HG03097 (cell line): ENCODE measurements at regions not wholly inside any gene's neighbourhood (a gene's known extent, or its start where the extent isn't known, plus 50 kb on each side); places are given as distances from the start of the nearest gene placed in this dataset.

Experiments used
- ATAC-seq: cut with Tn5 transposase; IDR thresholded peaks from one replicate; pipeline ENCODE4 v1.9.1; 2021; ENCODE audit not compliant: unreplicated experiment, low FRiP score

GRCh38 chr2:67012165-67012564 lies 385.0 kb upstream of the ETAA1 start:
- ATAC-seq = no peak

- ATAC-seq = no peak
Measured at GRCh38 chr2:67013821-67014220, 383.3 kb upstream of the ETAA1 start.

GRCh38 chr2:67015681-67016080 lies 381.5 kb upstream of the ETAA1 start:
- no peak for ATAC-seq

- ATAC-seq = no peak
Measured at GRCh38 chr2:67018301-67018700, 378.8 kb upstream of the ETAA1 start.

- no peak for ATAC-seq
Measured at GRCh38 chr2:67032076-67032475, 365.1 kb upstream of the ETAA1 start.

- no peak for ATAC-seq
Measured at GRCh38 chr2:67036444-67036843, 360.7 kb upstream of the ETAA1 start.

GRCh38 chr2:67037655-67038054 lies 359.5 kb upstream of the ETAA1 start:
- no peak for ATAC-seq

- no peak for ATAC-seq
Measured at GRCh38 chr2:67038195-67038594, 358.9 kb upstream of the ETAA1 start.

GRCh38 chr2:67039058-67039457 lies 358.1 kb upstream of the ETAA1 start:
- ATAC-seq = no peak

- no peak for ATAC-seq
Measured at GRCh38 chr2:67039517-67040103, 357.5 kb upstream of the ETAA1 start.

- ATAC-seq = no peak
Measured at GRCh38 chr2:67041051-67041450, 356.1 kb upstream of the ETAA1 start.

GRCh38 chr2:67043781-67044478 lies 353.2 kb upstream of the ETAA1 start:
- no peak for ATAC-seq

- no peak for ATAC-seq
Measured at GRCh38 chr2:67046591-67046990, 350.5 kb upstream of the ETAA1 start.

GRCh38 chr2:67048314-67048713 lies 348.8 kb upstream of the ETAA1 start:
- no peak for ATAC-seq

GRCh38 chr2:67050622-67051021 lies 346.5 kb upstream of the ETAA1 start:
- ATAC-seq = no peak

GRCh38 chr2:67054728-67055127 lies 342.4 kb upstream of the ETAA1 start:
- ATAC-seq = no peak

GRCh38 chr2:67055387-67056304 lies 341.5 kb upstream of the ETAA1 start:
- ATAC-seq = no peak

GRCh38 chr2:67057123-67057522 lies 340.0 kb upstream of the ETAA1 start:
- ATAC-seq = no peak

GRCh38 chr2:67057901-67058703 lies 339.0 kb upstream of the ETAA1 start:
- ATAC-seq = no peak

- no peak for ATAC-seq
Measured at GRCh38 chr2:67065046-67065445, 332.1 kb upstream of the ETAA1 start.

- no peak for ATAC-seq
Measured at GRCh38 chr2:67066782-67067181, 330.4 kb upstream of the ETAA1 start.
